ENCODE measurements at regions not wholly inside any gene's neighbourhood (a gene's known extent, or its start where the extent isn't known, plus 50 kb on each side); places are given as distances from the start of the nearest gene placed in this dataset.

DNA sequence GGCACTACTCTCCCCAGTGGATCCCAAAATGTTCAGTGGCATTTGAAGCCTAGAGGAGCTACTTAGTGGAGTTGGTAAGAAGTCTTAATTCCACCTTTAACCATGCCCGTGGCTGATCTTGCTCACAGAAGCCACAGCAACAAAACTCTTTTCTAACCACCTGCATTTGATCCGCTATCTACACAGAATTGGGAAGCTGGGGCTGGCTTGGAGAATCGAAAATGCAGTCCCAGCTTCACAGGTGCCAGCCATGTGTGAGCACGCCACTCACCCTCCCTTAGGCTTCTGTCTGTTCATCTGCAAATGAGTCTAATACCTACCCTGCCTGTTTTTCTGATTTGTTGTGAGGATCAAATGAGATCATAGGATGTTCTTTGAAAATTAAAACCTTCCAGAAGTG lies 182.6 kb downstream of the BCL11A start:
- no peaks in the 10 kb centered on the region for H3K27me3 ChIP-seq (ENCODE audit: insufficient read depth in 3 of 3, low read length in 2 of 3)
- TF ChIP-seq, protein P1, sequence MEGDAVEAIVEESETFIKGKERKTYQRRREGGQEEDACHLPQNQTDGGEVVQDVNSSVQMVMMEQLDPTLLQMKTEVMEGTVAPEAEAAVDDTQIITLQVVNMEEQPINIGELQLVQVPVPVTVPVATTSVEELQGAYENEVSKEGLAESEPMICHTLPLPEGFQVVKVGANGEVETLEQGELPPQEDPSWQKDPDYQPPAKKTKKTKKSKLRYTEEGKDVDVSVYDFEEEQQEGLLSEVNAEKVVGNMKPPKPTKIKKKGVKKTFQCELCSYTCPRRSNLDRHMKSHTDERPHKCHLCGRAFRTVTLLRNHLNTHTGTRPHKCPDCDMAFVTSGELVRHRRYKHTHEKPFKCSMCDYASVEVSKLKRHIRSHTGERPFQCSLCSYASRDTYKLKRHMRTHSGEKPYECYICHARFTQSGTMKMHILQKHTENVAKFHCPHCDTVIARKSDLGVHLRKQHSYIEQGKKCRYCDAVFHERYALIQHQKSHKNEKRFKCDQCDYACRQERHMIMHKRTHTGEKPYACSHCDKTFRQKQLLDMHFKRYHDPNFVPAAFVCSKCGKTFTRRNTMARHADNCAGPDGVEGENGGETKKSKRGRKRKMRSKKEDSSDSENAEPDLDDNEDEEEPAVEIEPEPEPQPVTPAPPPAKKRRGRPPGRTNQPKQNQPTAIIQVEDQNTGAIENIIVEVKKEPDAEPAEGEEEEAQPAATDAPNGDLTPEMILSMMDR (IDR thresholded peaks at IDR 0.05) = no peak
- no peaks in the 10 kb centered on the region for H3K9me3 ChIP-seq
- H3K27ac ChIP-seq = no peak overlapping the region
- H3K4me1 ChIP-seq = no peaks in the 10 kb centered on the region
- DNase-seq (no peak), ATAC-seq (no peak)
- 80 to 82% (median 81%) methylated on average over 4 of the region's 4 CpGs for WGBS, 3 donors
- no peak overlapping the region for H3K4me3 ChIP-seq
- H3K36me3 ChIP-seq (ENCODE audit: insufficient read depth in 1 of 2, low read depth in 1 of 2) = no peaks in the 10 kb centered on the region
- intact Hi-C loops (cut with DNase I) = no loop called here

DNA sequence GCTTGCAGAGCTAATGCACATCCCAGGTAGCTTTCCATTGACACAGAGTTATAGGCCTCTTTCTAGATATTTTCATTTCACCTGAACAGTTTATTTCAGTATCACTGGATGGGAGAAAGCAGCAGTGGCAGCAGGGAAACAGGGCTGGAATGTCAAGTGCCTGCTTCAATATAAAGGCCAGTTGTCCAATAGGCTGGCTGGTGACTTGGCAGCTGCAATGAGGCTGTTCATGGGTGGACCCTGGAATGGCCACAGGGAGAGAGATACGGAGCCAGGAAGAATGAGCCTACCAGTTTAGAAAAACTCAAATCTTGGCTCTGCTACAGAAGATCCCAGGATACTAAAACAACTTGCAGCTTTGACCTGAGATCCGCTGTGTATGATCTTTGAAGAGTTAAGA lies 185.0 kb downstream of the BCL11A start:
- no peak for DNase-seq
- Histone ChIP-seq H3K9me3 (no peaks in the 10 kb centered on the region), H3K27me3 (ENCODE audit: insufficient read depth in 3 of 3, low read length in 2 of 3) (no peaks in the 10 kb centered on the region), H3K36me3 (ENCODE audit: insufficient read depth in 1 of 2, low read depth in 1 of 2) (no peaks in the 10 kb centered on the region), H3K27ac (no peak overlapping the region), H3K4me1 (no peaks in the 10 kb centered on the region), H3K4me3 (no peak overlapping the region)
- TF ChIP-seq, protein P1 (IDR thresholded peaks at IDR 0.05) = no peak
- ATAC-seq = no peak
- WGBS, 3 donors = 60 to 67% (median 60%) methylated on average over 2 of the region's 2 CpGs
- intact Hi-C loops (cut with DNase I) = no loop called here

DNA sequence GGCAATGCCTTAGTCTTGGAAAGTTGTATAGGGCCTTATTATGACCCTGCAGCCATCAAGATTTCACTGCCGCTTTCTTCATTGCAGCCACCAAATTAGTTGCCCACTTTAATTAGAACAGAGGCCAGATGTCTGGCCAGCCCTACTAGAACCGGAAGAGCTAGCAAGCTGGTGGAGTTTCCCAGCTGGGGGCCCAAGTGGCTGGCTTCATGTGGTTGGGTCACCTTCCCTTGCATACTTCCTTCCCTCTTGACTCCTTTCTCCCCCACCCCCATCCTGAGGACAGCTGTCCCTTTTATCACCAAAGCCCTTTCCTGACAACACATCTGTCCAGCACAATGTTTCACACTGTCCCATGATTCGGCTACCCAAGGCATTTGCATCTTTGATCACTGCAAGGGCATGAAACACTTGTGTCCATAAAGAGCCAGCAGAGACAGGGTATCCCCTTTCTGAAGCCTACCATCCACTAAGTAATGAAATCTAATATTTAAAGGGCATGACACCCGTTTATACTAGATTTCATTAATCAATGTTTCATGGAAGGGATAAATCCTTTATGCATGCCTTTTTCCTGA lies 187.2 kb downstream of the BCL11A start:
- H3K9me3 ChIP-seq = no peaks in the 10 kb centered on the region
- DNase-seq (no peak), ATAC-seq (no peak)
- H3K36me3 ChIP-seq (ENCODE audit: insufficient read depth in 1 of 2, low read depth in 1 of 2) = no peaks in the 10 kb centered on the region
- TF ChIP-seq, protein P1 (IDR thresholded peaks at IDR 0.05) = no peak
- H3K4me3 ChIP-seq = no peak overlapping the region
- no peak overlapping the region for H3K27ac ChIP-seq
- WGBS, 3 donors = 30 to 46% (median 40%) methylated on average over 4 of the region's 4 CpGs
- H3K27me3 ChIP-seq (ENCODE audit: insufficient read depth in 3 of 3, low read length in 2 of 3) = no peaks in the 10 kb centered on the region
- H3K4me1 ChIP-seq = no peaks in the 10 kb centered on the region
- intact Hi-C loops (cut with DNase I) = no loop called here

DNA sequence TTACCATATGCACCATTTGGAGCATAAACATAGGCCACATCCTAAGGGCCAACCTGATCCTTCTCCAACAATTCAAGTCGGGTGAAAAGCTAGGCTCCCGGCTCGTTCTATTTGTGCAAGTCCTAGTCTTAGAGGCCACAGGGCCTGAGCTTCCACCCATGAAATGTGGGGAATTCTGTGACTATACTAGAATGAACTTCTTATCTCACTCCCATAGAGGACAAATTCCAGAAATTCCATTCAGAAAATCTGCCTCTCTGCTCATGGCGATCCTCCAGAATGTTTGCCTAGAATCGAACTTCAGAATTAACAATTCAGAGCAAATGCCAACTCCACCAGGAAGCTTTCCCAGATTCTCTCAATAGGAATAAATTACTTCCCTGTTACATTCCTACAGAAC lies 187.9 kb downstream of the BCL11A start:
- Histone ChIP-seq H3K27me3 (ENCODE audit: insufficient read depth in 3 of 3, low read length in 2 of 3) (no peaks in the 10 kb centered on the region), H3K9me3 (no peaks in the 10 kb centered on the region), H3K4me3 (no peak overlapping the region), H3K36me3 (ENCODE audit: insufficient read depth in 1 of 2, low read depth in 1 of 2) (no peaks in the 10 kb centered on the region), H3K27ac (no peak overlapping the region), H3K4me1 (no peaks in the 10 kb centered on the region)
- TF ChIP-seq, protein P1 (IDR thresholded peaks at IDR 0.05) = no peak
- 49 to 58% (median 51%) methylated on average over 5 of the region's 5 CpGs for whole genome bisulfite sequencing, 3 donors
- DNase-seq = no peak
- no peak for ATAC-seq
- intact Hi-C loops (cut with DNase I) = no loop called here

DNA sequence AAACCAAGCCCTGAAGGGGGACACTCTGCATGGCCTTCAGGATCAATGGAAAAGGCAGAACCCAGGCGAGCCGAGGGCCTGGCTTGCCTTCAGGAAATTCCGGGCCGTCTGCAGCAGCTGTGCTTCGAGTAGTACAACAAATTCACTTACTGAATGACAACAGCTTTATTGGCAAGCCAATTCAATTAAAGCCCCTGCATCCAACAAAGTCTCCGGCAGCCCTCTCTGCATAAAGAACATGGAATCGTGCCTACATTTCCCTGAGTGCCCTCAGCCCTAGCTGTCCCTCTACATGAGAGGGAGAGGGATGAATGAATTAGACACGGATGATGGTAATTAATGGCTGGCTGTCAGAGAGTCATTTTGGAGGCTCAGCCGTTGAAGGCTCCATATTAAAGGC lies 189.0 kb downstream of the BCL11A start:
- 39 to 43% (median 40%) methylated on average over 9 of the region's 9 CpGs for WGBS, 3 donors
- no peak overlapping the region for H3K4me3 ChIP-seq
- no peak overlapping the region for H3K27ac ChIP-seq
- H3K9me3 ChIP-seq = no peaks in the 10 kb centered on the region
- no peaks in the 10 kb centered on the region for H3K36me3 ChIP-seq (ENCODE audit: insufficient read depth in 1 of 2, low read depth in 1 of 2)
- TF ChIP-seq, protein P1 (IDR thresholded peaks at IDR 0.05) = no peak
- intact Hi-C loops (cut with DNase I) = no loop called here
- H3K27me3 ChIP-seq (ENCODE audit: insufficient read depth in 3 of 3, low read length in 2 of 3) = no peaks in the 10 kb centered on the region
- no peaks in the 10 kb centered on the region for H3K4me1 ChIP-seq
- DNase-seq (no peak), ATAC-seq (no peak)
